ENCODE measurements at regions not wholly inside any gene's neighbourhood (a gene's known extent, or its start where the extent isn't known, plus 50 kb on each side); places are given as distances from the start of the nearest gene placed in this dataset.
A peak's percentile ranks its signal among the peaks of the same experiment; 100 is the strongest.

DNA sequence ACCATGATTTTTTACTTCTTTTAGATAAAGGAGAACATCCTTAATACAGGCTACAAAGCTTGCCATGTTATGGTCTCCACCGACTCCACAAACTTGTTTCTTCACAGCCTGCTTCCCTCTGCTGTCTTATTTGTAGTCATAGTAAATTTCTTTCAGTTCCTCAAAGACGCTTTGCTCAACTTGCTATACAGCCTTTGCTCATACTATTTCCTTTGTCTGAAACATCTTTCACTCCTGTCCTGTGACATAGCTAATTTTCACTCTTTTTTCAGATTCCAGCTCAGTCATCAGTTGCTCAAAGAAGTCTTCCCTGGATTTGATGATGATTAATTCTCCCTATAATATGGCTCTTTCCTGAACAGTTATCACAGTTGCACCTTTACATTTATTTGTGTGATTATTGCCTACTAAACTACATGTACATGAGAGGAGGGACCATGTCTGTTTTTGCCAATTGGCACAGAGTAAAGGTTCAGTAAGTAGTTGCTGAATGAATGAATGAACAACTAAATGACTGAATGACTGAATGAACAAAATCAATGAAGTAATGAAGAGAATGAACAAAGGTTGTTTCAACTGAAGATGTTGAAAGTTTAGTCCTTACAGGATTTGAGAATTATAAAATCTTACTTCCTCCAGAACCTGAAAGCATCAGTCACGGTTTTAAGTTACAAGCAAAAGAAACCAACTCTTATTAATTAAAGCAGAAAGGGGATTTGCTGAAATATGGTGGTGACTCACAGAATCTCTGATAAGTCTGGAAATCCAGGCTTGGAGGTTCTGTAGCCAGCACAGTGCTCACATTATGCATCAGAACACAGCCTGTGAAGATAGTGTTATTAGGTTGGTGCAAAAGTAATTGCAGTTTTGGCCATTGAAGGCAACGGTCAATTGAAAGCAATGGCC, 186.4 kb upstream of the FAM98A start:
- Histone ChIP-seq H3K79me2 (ENCODE audit: control insufficient read depth, low read length) (no peaks in the 10 kb centered on the region), H3K4me2 (ENCODE audit: low read length) (peak overlapping the region; percentile 41), H4K20me1 (ENCODE audit: control insufficient read depth, insufficient read depth, low read depth, low read length) (no peaks in the 10 kb centered on the region), H3K4me1 (ENCODE audit: control insufficient read depth, low read length) (peaks cover 35% of the 10 kb centered on the region), H3K4me3 (ENCODE audit: low read length) (no peak overlapping the region), H3K36me3 (ENCODE audit: control insufficient read depth, low read length) (no peaks in the 10 kb centered on the region), H3F3A (ENCODE audit: control insufficient read depth, insufficient read depth) (no peaks in the 10 kb centered on the region), H3K27me3 (ENCODE audit: control insufficient read depth, low read length) (no peaks in the 10 kb centered on the region), H3K9me2 (replicated peaks; ENCODE audit: control insufficient read depth, low read length) (no peaks in the 10 kb centered on the region), H3K9me3 (ENCODE audit: control insufficient read depth, insufficient read depth, low read length) (no peaks in the 10 kb centered on the region), H3K27ac (ENCODE audit: low read depth, low read length) (no peak overlapping the region)
- TF ChIP-seq, protein P1, sequence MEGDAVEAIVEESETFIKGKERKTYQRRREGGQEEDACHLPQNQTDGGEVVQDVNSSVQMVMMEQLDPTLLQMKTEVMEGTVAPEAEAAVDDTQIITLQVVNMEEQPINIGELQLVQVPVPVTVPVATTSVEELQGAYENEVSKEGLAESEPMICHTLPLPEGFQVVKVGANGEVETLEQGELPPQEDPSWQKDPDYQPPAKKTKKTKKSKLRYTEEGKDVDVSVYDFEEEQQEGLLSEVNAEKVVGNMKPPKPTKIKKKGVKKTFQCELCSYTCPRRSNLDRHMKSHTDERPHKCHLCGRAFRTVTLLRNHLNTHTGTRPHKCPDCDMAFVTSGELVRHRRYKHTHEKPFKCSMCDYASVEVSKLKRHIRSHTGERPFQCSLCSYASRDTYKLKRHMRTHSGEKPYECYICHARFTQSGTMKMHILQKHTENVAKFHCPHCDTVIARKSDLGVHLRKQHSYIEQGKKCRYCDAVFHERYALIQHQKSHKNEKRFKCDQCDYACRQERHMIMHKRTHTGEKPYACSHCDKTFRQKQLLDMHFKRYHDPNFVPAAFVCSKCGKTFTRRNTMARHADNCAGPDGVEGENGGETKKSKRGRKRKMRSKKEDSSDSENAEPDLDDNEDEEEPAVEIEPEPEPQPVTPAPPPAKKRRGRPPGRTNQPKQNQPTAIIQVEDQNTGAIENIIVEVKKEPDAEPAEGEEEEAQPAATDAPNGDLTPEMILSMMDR (IDR thresholded peaks at IDR 0.05; ENCODE audit: low read depth, low read length, poor library complexity, severe bottlenecking): no peak
- TF ChIP-seq EZH2phosphoT487 (IDR thresholded peaks at IDR 0.05; ENCODE audit: borderline replicate concordance, low read length): no peak

DNA sequence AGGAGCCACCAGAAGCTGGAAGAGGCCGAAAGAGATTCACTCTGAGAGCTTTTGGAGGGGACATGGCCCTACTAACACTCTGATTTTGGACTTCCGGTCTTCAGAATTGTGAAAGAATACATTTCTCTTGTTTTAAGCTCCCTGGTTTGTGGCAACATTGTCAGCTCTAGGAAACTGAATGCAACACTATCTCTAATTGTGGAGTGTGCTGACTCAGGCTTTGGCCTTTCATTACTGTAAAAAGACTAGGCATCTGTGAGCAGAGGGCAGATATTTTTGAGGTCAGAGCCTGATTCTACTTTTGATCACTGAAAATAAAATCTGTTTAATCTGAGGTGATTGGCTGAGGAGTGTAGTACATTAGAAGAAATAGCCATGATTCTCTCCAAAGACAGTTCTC, 185.4 kb upstream of the FAM98A start:
- TF ChIP-seq, protein P1 (IDR thresholded peaks at IDR 0.05; ENCODE audit: low read depth, low read length, poor library complexity, severe bottlenecking): no peak
- TF ChIP-seq EZH2phosphoT487 (IDR thresholded peaks at IDR 0.05; ENCODE audit: borderline replicate concordance, low read length): no peak
- no peaks in the 10 kb centered on the region for H4K20me1 ChIP-seq (ENCODE audit: control insufficient read depth, insufficient read depth, low read depth, low read length)

DNA sequence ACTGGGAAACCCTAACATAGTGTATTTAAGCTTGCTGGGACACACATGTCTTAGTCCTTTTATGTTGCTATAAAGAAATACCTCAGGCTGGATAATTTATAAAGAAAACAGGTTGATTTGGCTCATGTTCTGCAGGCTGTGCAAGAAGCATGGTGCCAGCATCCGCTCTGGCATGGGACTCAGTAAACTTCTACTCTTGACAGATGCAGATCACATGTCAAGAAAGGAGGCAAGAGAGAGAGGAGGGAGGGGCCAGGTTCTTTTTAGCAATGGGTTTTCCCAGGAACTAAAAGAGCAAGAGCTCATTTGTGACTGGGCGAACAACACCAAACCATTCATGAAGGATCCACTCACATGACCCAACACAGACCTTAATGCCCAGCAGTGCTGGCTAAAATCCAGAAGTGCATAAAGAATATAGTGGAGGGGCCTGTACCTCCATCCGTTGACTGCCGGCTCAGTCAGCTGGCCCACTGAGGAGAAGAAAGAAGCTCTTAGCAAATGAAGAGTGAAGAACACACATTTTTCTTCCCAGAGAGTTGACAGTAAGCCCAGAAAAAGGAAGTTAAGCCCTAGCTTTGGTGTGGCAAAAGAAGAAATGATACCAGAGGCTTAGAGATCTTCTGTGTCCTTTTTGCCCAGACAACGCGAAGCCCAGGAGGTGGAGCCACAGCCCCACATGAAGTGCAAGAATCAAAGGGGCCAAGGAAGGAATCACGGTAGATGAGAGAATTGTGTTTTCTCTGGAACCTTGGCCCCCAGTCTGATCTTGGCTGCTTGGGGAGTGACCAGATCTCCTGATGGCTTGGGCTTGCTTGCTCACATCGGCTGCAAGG, 183.5 kb upstream of the FAM98A start:
- peaks cover 35% of the 10 kb centered on the region for H3K4me1 ChIP-seq (ENCODE audit: control insufficient read depth, low read length)
- H3K9me3 ChIP-seq (ENCODE audit: control insufficient read depth, insufficient read depth, low read length): no peaks in the 10 kb centered on the region
- H3K79me2 ChIP-seq (ENCODE audit: control insufficient read depth, low read length): no peaks in the 10 kb centered on the region
- no peaks in the 10 kb centered on the region for H3F3A ChIP-seq (ENCODE audit: control insufficient read depth, insufficient read depth)
- H4K20me1 ChIP-seq (ENCODE audit: control insufficient read depth, insufficient read depth, low read depth, low read length): no peaks in the 10 kb centered on the region
- H3K27ac ChIP-seq (ENCODE audit: low read depth, low read length): no peak overlapping the region
- no peak overlapping the region for H3K4me2 ChIP-seq (ENCODE audit: low read length)
- H3K36me3 ChIP-seq (ENCODE audit: control insufficient read depth, low read length): no peaks in the 10 kb centered on the region
- H3K4me3 ChIP-seq (ENCODE audit: low read length): no peak overlapping the region
- H3K27me3 ChIP-seq (ENCODE audit: control insufficient read depth, low read length): no peaks in the 10 kb centered on the region
- H3K9me2 ChIP-seq (replicated peaks; ENCODE audit: control insufficient read depth, low read length): no peaks in the 10 kb centered on the region
- no peak for TF ChIP-seq EZH2phosphoT487 (IDR thresholded peaks at IDR 0.05; ENCODE audit: borderline replicate concordance, low read length)
- TF ChIP-seq, protein P1 (IDR thresholded peaks at IDR 0.05; ENCODE audit: low read depth, low read length, poor library complexity, severe bottlenecking): no peak

More for the DNA sequence above, 185.4 kb upstream of the FAM98A start:
- no peak overlapping the region for H3K4me3 ChIP-seq (ENCODE audit: low read length)
- no peaks in the 10 kb centered on the region for H3K9me2 ChIP-seq (replicated peaks; ENCODE audit: control insufficient read depth, low read length)
- no peaks in the 10 kb centered on the region for H3K27me3 ChIP-seq (ENCODE audit: control insufficient read depth, low read length)
- H3F3A ChIP-seq (ENCODE audit: control insufficient read depth, insufficient read depth): no peaks in the 10 kb centered on the region
- H3K36me3 ChIP-seq (ENCODE audit: control insufficient read depth, low read length): no peaks in the 10 kb centered on the region
- no peak overlapping the region for H3K27ac ChIP-seq (ENCODE audit: low read depth, low read length)
- H3K9me3 ChIP-seq (ENCODE audit: control insufficient read depth, insufficient read depth, low read length): no peaks in the 10 kb centered on the region
- H3K4me2 ChIP-seq (ENCODE audit: low read length): peak overlapping the region; percentile 41
- no peaks in the 10 kb centered on the region for H3K79me2 ChIP-seq (ENCODE audit: control insufficient read depth, low read length)
- H3K4me1 ChIP-seq (ENCODE audit: control insufficient read depth, low read length): peaks cover 35% of the 10 kb centered on the region
